DOHH2 (cell line): ENCODE measurements at regions not wholly inside any gene's neighbourhood (a gene's known extent, or its start where the extent isn't known, plus 50 kb on each side); places are given as distances from the start of the nearest gene placed in this dataset.

Experiments
- H3F3A ChIP-seq: fragments of 200-600 bp; sonication (generic), shearing (Covaris generic); 2 replicates; pipeline ENCODE4 v1.6.0; 2016; ENCODE audit warnings: antibody characterized with exemption, mild to moderate bottlenecking; ENCODE audit not compliant: control insufficient read depth, insufficient read depth
- H3K27ac ChIP-seq: fragments of 200-600 bp; sonication (generic); 2 replicates; pipeline ENCODE4 v1.5.1; 2014; ENCODE audit warnings: low read depth, mild to moderate bottlenecking, low read length, moderate library complexity
- H3K27me3 ChIP-seq: fragments of 200-600 bp; sonication (generic); 2 replicates; pipeline ENCODE4 v1.6.1; 2014; ENCODE audit warnings: mild to moderate bottlenecking, low read length, mixed read lengths; ENCODE audit not compliant: control insufficient read depth
- H3K36me3 ChIP-seq: fragments of 200-600 bp; sonication (generic); 2 replicates; pipeline ENCODE4 v1.6.1; 2014; ENCODE audit warnings: mild to moderate bottlenecking, low read length, moderate library complexity, mixed read lengths; ENCODE audit not compliant: control insufficient read depth
- H3K4me1 ChIP-seq: fragments of 200-600 bp; sonication (generic); 2 replicates; pipeline ENCODE4 v1.6.1; 2014; ENCODE audit warnings: mild to moderate bottlenecking, low read length, mixed read lengths; ENCODE audit not compliant: control insufficient read depth
- H3K4me2 ChIP-seq: fragments of 200-600 bp; sonication (generic); 2 replicates; pipeline ENCODE4 v1.6.0; 2014; ENCODE audit warnings: mild to moderate bottlenecking, low read length, moderate library complexity
- H3K4me3 ChIP-seq: fragments of 200-600 bp; sonication (generic); 2 replicates; pipeline ENCODE4 v1.5.1; 2014; ENCODE audit warnings: mild to moderate bottlenecking, low read length, mixed read lengths
- H3K79me2 ChIP-seq: fragments of 200-600 bp; sonication (generic); 2 replicates; pipeline ENCODE4 v1.6.1; 2014; ENCODE audit warnings: mild to moderate bottlenecking, low read length, mixed read lengths; ENCODE audit not compliant: control insufficient read depth
- H3K9me2 ChIP-seq: fragments of 200-600 bp; sonication (generic); replicated peaks from 2 replicates; pipeline ENCODE4 v1.6.1; 2014; ENCODE audit warnings: mild to moderate bottlenecking, low read length, mixed read lengths; ENCODE audit not compliant: control insufficient read depth
- H3K9me3 ChIP-seq: fragments of 200-600 bp; sonication (generic); 2 replicates; pipeline ENCODE4 v1.6.1; 2014; ENCODE audit warnings: antibody characterized with exemption, low read length, mixed read lengths; ENCODE audit not compliant: control insufficient read depth, insufficient read depth
- H4K20me1 ChIP-seq: fragments of 200-600 bp; sonication (generic); 2 replicates; pipeline ENCODE4 v1.6.0; 2014; ENCODE audit warnings: low read depth, mild to moderate bottlenecking, antibody characterized with exemption, low read length, moderate library complexity; ENCODE audit not compliant: control insufficient read depth, insufficient read depth
- EZH2phosphoT487 ChIP-seq: fragments of 200-600 bp; sonication (generic); IDR thresholded peaks from 2 replicates; pipeline ENCODE4 v1.6.1; 2017; ENCODE audit warnings: borderline replicate concordance, mild to moderate bottlenecking, antibody characterized with exemption, low read length, moderate library complexity, mixed read lengths
- TF ChIP-seq, protein P1 (sequence below): fragments of 200-600 bp; sonication (generic); IDR thresholded peaks from one replicate; pipeline ENCODE4 v1.5.1; 2014; ENCODE audit warnings: antibody characterized with exemption, mild to moderate bottlenecking, low read depth, low read length; ENCODE audit not compliant: poor library complexity, severe bottlenecking

DNA sequence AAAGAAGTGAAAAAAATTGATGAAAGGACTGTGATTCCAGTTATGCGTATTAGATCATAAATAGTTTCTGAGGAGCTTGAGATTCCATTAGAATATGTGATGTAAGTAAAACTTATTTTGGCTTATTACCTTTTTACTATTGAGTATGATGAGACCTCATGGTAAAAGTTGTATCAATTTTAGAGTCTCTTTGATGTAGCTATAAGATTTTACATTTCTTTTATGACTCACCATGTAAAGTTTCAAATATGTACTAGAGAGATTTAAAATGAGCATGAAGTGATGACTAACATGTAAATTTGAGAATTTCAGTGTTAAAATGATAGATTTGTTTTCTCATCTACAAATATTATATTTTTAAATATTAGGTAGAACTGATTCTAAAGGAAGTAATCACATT is 276.5 kb downstream of the OTUD1 start:
- no peaks in the 10 kb centered on the region for H3K79me2 ChIP-seq
- no peaks in the 10 kb centered on the region for H3F3A ChIP-seq
- H3K36me3 ChIP-seq, result no peaks in the 10 kb centered on the region
- H3K4me1 ChIP-seq, result no peaks in the 10 kb centered on the region
- H3K9me2 ChIP-seq, result no peaks in the 10 kb centered on the region
- no peak overlapping the region for H3K27ac ChIP-seq
- H3K27me3 ChIP-seq, result no peaks in the 10 kb centered on the region
- H3K9me3 ChIP-seq, result no peaks in the 10 kb centered on the region
- H4K20me1 ChIP-seq, result no peaks in the 10 kb centered on the region
- H3K4me2 ChIP-seq, result no peak overlapping the region
- H3K4me3 ChIP-seq, result no peak overlapping the region
- TF ChIP-seq EZH2phosphoT487, result no peak
- TF ChIP-seq, protein P1, sequence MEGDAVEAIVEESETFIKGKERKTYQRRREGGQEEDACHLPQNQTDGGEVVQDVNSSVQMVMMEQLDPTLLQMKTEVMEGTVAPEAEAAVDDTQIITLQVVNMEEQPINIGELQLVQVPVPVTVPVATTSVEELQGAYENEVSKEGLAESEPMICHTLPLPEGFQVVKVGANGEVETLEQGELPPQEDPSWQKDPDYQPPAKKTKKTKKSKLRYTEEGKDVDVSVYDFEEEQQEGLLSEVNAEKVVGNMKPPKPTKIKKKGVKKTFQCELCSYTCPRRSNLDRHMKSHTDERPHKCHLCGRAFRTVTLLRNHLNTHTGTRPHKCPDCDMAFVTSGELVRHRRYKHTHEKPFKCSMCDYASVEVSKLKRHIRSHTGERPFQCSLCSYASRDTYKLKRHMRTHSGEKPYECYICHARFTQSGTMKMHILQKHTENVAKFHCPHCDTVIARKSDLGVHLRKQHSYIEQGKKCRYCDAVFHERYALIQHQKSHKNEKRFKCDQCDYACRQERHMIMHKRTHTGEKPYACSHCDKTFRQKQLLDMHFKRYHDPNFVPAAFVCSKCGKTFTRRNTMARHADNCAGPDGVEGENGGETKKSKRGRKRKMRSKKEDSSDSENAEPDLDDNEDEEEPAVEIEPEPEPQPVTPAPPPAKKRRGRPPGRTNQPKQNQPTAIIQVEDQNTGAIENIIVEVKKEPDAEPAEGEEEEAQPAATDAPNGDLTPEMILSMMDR, result no peak

DNA sequence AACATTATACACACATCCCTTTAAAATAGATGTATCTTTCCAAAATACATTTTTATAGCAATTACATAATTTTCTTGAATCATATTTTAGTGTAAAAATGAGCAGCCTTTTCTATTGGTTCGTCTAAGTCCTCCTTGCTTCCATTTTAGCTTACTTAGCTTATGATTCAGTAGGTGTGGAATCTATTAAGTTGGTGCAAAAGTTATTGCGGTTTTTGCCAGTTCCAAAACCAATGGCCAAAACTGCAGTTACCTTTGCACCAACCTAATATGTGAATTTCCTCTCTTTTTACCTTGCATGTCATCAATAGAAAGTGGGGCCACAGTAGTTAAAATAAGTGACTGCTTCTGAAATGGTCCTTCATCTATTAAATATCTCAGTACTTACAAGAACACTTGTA is 279.0 kb downstream of the OTUD1 start:
- Histone ChIP-seq H3K4me2 (no peak overlapping the region), H3K36me3 (no peaks in the 10 kb centered on the region), H3K4me3 (no peak overlapping the region), H3K79me2 (no peaks in the 10 kb centered on the region), H4K20me1 (no peaks in the 10 kb centered on the region), H3K9me3 (no peaks in the 10 kb centered on the region), H3K9me2 (no peaks in the 10 kb centered on the region), H3K4me1 (no peaks in the 10 kb centered on the region), H3K27ac (no peak overlapping the region), H3K27me3 (no peaks in the 10 kb centered on the region), H3F3A (no peaks in the 10 kb centered on the region)
- no peak for TF ChIP-seq EZH2phosphoT487
- TF ChIP-seq, protein P1, result no peak

DNA sequence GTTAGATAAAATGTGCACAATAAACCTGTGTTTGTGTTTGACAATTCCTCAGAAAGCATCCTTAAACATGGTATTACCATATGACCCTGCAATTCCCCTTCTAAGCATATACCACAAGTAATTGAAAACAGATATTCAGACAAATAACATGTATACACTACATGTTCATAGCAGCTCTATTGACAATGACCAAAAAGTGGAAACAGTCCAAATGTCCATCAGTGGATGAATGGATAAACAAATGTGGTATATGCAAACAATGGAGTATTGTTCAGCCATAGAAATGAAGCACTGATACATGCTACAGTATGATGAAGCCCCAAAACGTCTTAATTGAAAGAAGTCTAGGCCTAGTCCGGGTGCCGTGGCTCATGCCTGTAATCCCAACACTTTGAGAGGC is 280.1 kb downstream of the OTUD1 start:
- H3K9me3 ChIP-seq, result no peaks in the 10 kb centered on the region
- no peak overlapping the region for H3K27ac ChIP-seq
- H4K20me1 ChIP-seq, result no peaks in the 10 kb centered on the region
- no peaks in the 10 kb centered on the region for H3K27me3 ChIP-seq
- no peaks in the 10 kb centered on the region for H3K4me1 ChIP-seq
- H3K9me2 ChIP-seq, result no peaks in the 10 kb centered on the region
- H3K79me2 ChIP-seq, result no peaks in the 10 kb centered on the region
- no peaks in the 10 kb centered on the region for H3K36me3 ChIP-seq
- no peak overlapping the region for H3K4me3 ChIP-seq
- no peaks in the 10 kb centered on the region for H3F3A ChIP-seq
- TF ChIP-seq EZH2phosphoT487, result no peak
- TF ChIP-seq, protein P1, result no peak
- no peak overlapping the region for H3K4me2 ChIP-seq

DNA sequence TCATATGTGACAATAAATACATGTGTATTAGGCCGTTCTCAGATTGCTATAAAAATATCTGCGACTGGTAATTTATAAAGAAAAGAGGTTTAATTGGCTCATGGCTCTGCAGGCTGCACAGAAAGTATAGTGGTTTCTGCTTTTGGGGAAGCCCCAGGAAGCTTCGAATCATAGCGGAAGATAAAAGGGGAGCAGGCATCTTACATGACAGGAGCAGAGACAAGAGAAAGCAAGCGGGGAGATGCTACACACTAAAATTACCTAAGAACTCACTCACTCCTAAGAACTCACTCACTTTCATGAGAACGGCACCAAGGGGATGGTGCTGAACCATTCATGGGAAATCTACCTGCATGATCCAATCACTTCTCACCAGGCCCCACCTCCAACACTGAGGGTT is 284.9 kb downstream of the OTUD1 start:
- H3K9me3 ChIP-seq, result no peaks in the 10 kb centered on the region
- no peaks in the 10 kb centered on the region for H3K27me3 ChIP-seq
- H3K79me2 ChIP-seq, result no peaks in the 10 kb centered on the region
- no peaks in the 10 kb centered on the region for H3K9me2 ChIP-seq
- no peaks in the 10 kb centered on the region for H3F3A ChIP-seq
- H3K27ac ChIP-seq, result no peak overlapping the region
- TF ChIP-seq, protein P1, result no peak
- no peak for TF ChIP-seq EZH2phosphoT487
- H3K4me3 ChIP-seq, result no peak overlapping the region
- H4K20me1 ChIP-seq, result no peaks in the 10 kb centered on the region
- no peak overlapping the region for H3K4me2 ChIP-seq
- H3K36me3 ChIP-seq, result no peaks in the 10 kb centered on the region
- no peaks in the 10 kb centered on the region for H3K4me1 ChIP-seq
